NCI-H1417 treated with DMSO at 0.1 percent for 48 hours (cell line): ENCODE measurements at regions not wholly inside any gene's neighbourhood (a gene's known extent, or its start where the extent isn't known, plus 50 kb on each side); places are given as distances from the start of the nearest gene placed in this dataset.

ENCODE experiments used
- DNase-seq: peaks from one replicate; lab custom pipeline; 2025; lab: John Stamatoyannopoulos, UW

DNA sequence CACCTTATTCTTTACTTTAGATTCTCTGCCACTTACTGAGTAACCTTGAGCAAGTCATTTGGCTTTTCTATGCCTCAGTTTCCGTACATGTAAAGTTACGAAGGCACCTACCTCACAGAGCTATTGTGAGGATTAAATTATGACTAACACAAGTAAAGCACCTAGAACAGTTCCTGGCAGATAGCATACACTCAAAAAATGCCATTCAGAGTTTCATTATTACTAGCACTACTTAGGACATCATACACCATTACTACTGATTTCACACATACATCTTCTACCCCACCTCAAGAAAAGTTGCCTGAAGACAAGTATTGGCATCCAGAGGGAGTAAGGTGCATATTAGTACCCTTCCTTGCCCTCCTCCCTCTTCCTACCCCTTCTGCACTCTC is 107.8 kb downstream of the OGFRL1 start:
- DNase-seq, result no peak

DNA sequence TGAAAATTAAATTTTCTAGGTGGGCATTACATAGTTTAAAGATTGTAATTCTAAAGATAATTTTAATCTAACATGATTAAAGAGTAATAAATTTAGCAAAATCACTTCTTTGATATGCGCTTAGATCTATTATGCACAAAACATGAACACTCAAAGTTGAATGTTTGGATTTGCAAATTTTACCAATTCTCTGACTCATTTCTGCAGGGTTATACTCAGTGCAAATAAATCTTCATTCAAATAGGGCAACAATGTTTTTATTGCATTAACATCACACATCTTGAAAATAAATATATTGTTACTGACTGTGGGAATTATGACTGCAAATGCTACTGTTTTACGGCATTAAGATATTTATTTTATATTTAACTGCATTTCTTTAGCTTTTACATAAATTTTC is 110.7 kb downstream of the OGFRL1 start:
- DNase-seq, result no peak

DNA sequence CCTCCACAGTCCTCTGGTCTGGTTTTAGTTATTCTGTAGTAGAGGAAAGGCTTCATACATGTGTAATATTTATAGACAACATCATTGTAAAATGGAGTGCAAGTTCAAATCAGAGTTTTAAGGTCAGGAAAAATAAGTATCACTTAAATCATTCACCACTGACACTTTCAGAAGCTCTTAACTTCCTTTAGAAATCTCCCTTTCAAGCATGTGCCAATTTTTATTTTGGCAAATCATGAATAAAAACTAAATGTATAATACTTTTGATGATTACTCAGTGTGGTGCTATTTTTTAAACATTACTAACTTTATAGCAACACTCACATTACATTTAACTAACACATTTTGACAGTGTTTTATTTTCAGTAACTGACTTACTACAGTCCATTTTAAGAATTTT is 112.2 kb downstream of the OGFRL1 start:
- no peak for DNase-seq

DNA sequence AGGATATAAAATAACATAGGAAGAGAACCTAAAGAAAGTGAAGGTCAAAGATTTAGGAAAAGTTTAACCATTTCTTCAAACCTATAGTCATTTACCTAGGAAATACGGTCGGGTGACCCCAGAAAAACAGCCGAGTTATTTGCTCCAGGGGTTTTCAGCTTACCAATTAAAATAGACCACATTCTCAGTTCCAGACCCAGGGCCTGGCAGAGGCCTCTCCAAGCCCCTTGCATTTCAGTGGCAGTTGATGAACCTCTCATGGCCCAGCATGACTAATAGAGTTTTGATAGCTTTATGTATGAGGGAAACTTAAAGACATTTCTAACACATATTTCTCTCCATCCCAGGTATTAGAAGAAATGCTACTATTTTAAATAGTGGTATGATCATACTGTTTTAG is 113.5 kb downstream of the OGFRL1 start:
- no peak for DNase-seq

DNA sequence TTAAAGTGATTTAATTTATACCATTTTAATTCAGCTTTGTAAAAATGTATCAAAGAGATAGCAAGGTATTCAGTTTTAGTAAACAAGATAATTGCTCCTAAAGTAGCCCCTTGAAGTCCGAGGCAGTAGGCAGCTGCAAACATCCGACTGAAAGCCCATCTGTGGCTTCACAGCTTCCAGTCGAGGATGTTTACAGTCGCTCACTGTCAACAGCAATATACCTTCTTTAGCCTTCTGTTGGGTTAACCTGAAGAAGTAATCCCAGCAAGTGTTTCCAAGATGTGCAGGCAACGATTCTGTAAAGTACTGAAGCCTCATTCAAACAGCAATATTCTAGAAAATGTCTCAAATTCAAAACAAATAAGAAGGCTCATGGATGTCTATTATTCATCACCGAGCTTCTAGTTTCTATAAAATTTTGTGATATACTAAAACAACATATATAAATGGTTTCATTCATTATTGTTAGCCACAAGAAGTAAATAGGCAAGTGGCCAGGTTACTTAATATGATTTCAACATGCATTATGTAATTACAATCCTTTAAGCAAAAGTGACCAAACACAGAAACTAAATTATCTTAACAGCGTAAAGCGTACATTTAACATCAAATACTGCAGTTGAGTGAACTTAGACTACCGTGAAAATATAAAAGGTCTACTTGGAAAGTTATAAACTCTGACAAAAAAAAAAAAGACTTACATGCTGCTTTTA is 115.0 kb downstream of the OGFRL1 start:
- no peak for DNase-seq

DNA sequence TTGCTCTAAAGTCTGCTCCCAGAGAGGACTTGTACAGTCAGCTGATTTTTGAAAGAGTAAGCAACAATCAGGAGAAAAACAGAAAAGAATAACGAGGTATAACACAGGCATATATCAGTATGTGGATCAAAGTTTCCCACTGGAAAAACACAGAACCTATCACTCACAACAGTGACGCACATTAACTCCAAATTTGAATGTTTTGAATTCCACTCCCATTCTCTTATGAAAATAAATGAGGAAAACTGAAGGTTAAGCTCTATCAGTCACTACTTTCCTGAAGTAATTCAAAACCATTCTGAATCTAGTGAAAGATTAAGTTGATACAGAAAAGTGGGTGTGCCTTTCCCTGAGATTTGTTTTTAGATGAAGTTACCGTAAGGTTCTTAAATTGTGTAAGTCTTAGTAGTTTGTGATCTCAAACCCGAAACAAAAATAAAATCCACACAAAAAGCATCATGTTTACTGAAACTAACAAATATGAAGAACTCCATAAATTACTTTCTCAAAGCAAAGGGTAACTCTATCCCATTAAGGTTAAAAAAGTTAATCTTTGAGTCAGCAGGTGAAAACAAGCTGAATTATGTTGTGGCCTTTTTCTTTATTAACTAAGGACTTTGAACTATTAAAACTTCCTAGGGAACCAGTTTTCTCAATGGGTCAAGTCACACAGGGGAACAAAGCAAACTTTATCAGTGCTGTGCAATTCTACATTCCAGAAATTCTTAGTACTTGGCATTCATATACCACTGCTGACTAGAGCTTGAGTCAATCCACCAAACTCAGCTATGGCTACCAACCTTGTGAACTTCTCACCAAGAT is 115.7 kb downstream of the OGFRL1 start:
- DNase-seq, result no peak

DNA sequence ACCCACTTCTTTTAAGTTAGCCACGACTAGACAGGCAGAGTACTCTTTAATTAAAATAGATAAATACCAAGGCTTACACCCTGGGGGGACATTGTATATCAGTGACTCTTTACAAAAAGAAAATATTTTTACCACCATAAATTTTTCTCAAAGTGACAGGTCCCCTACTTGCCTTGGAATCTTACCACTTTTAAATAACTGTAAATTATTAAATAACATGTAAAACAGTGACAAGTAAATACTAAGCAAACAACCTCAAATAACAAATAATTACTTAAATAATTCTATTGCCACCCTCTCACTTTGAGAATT is 116.3 kb downstream of the OGFRL1 start:
- DNase-seq, result no peak

DNA sequence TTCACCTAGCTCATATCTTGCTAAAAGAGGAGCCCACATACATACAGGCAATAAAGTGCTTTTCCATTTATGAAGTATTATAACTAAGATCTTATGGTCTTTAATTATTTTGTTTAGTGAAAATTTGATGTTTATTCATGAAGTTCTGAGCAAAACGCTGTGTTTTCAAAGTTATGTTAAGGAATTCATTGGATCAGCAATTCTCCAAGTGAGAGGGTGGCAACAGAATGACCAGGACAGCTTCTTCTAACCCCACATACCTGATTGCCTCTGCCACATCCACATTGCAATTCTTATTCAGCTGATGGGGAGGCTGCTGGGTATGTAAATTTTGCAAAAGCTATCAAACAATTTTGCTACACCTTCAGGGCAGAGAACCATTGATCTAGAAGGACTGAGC is 116.8 kb downstream of the OGFRL1 start:
- no peak for DNase-seq

DNA sequence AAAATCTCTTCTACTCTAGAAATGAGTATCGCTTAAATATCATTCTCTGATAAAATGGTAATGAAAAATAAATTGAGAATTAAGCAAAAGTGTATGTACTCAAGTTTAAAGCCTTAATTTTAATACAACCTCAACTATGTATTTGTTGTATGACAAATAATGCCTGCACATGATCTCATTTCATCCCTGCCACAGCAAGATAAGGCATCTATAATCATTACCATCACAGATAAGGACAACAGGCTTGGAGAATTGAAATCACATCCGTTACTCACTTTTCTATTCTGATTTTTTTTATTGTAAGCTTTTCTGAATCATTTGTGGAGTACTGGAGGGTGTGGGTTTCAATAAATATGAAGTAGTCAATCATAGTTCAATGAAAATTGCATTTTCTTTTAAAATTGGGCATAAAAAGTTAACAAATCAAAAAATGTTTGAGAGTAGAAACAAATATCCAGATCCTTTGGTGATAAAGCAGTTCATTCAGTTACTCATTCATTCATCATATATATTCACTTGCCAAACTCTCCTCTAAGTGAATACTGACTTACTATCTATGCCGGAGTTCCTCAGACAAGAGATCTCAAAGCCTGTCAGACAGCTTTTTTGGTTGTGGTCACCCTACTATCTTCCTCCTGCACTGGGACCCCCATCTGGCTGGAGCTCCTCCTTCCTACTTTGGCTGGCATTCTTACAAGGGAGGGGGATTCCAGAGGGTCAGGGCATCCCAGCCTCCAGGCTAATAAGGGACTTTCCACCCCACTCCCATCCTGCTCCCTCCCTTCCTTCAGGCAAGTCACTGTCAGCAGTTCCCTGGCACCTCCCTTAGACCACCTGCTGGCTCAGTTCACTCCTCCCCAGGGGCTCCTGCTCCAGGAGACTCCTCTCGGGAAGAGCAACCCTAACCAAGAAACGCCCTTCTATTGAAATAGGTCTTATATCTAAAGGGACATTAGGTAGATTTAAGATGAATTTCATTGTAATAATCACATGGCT is 118.6 kb downstream of the OGFRL1 start:
- no peak for DNase-seq

DNA sequence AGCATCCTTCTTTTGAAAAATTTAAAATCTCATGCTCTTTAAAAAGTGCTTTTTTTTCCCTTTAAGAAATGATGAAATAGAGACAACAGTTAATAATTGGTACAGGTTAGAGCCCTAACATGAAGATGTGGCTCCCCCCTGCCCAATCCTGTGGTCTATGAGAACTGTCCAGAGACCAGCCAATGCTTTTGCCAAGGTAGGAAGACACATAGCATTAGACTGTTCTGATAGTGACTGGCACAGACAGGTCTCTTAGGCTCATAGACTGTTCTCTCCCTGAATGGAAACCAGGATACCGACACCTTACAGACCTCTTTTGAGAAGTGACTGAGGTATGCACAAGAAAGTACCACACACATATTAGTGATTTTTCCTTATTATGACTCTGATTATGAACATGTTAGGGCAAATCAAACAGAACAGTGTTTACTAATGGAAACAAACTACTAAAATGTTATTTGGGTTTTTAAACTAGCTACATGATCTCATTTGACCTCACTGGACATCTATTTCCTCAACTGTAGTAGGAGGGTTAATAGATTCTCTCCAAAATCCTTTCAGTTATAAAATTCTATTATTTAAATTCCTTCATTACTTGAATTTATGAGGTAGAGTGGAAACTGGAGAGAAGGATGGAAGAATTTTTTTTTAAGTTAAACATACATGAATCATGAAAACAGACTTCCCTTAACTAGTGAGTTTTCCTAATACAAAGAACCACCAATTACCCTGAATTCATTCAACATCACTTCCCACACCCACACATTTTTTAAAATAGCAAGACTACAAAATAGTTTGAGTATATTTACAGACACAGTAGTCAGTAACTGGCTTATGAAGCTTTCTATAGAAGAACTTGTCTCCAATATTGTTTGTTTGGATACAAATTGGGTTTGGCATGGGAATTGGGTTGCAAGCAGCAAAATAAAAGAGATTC is 120.4 kb downstream of the OGFRL1 start:
- DNase-seq, result no peak

DNA sequence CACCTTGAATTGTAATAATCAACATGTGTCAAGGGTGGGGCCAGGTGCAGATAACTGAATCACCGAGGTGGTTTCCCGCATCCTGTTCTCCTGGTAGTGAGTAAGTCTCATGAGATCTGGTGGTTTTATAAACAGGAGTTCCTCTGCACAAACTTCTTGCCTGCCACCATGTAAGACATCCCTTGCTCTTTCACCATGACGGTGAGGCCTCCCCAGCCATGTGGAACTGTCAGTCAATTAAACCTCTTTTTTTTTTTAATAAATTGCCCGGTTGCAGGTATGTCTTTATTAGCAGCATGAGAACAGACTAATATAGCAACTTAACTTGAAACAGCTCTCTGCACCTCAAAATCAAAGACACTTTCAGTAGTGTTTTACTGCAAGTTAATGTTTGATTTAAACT is 121.6 kb downstream of the OGFRL1 start:
- no peak for DNase-seq

DNA sequence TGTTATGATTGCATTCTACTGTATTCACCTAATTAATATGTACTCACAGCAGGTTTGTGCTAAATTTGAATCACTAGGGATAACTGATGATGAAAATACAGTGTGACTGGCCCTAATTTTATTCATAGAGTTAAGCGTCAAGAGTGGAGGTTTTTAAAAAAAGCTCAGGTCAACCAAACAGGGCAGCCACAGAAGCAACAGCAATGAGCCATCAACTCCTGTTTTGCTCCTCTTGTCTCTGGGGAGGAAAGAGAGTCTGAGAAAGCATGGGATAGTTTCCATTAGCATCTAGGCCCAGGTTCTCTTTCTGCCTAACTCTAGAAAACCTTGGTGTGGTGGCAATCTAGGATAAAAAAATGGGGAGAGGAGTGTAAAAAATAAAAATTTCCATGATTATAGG is 122.1 kb downstream of the OGFRL1 start:
- DNase-seq, result no peak

DNA sequence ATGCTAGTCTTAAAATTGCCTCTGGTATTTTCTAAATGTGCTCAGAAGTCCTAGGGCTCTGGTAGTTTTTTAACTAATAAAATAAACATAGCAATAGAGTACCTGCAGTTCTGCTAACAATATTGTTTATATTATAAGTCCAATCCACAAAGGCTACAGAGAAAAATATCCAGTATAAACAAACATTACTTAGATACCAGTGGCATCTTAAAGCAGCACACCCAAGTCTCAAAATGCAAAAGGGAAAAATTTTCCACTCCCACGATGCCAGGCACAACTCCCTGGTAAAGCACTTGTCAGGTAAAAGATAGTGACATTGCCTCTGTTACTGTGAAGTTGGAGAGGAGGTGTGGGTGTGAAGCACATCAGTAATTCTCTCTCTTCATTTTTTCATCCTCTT is 123.3 kb downstream of the OGFRL1 start:
- no peak for DNase-seq

DNA sequence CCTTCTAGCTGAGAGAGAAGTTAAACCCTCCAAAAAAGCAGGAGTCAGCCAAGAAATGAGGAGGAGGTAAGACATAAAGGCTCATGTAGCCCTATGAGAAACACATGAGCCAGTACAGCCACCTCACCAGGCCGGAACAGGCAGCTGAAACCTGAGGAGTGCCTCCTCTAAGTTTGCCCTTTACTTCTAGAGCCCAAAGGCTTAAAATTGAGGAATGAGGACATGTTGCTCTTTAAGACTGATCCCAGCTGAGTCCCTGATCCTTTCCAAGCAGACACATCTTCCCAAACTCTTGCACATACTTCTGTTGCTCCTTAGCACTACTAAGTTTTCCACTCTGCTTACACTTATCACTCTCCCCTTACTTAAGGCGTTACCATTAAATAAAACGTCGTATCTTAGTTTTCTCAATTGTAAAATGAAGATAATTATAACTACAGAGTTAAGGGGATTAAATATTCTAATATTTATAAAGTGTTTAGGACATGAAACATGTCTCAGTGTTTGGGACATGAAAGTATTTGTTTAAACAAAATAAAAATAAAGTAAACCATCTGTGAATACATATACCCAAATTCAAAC is 124.0 kb downstream of the OGFRL1 start:
- DNase-seq, result no peak

DNA sequence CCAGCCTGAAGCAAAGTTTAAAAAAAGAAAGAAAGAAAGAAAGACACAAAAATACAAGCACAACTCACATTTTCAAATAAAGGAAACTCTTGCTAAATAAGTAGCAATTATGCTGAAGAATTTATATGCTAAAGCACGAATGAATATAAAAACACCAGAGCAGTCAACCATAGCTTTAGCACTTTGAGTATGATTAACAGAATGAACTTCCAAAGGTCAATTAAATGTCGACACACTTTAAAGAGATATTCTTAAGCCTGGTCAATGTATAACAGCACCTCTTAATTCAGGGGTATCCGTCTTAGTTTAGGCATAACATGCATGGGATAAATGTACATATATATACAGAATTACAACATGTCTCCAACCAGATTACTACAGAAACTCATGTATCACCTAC is 125.9 kb downstream of the OGFRL1 start:
- DNase-seq, result no peak

DNA sequence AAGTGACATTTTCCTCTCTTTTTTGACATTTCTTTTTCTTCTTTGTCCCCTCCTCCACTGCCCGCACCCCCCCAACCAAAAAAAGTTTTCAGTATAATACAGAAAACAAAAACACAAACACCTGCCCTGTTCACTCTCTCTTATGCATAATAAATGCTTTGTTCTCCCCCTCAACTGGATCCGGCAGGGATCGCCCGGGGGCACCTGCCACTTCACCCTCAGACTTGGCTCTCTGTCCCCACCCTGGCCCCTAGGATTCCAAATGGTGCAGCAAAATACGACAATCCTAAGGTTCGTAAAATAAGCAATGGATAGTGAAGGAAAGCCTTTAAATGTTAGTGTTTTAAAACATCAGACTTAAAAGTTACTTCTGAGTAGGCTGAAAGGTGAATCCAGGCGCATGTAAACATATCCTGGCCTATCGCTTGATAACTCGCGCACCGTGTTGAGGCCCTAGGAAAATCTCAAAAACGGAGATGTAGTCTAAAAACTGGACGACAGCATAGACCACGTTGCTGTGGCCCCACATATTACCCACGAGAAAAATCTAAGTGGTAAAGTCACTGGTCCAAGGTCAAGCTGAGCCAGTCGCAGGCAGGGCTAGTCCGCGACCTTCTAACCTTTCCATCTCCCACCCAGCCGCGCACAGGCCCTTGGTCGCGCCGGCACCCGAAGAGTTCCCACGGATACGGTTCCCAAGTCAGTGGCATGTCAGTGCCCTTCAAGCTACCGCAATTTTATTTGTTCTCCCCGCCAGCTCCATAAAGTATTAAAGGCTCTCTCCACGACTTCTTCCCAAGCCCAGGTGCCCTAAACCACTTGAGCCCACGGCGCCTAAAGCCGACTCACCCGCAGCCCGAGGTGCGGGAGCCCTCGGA is 130.8 kb downstream of the OGFRL1 start:
- no peak for DNase-seq

DNA sequence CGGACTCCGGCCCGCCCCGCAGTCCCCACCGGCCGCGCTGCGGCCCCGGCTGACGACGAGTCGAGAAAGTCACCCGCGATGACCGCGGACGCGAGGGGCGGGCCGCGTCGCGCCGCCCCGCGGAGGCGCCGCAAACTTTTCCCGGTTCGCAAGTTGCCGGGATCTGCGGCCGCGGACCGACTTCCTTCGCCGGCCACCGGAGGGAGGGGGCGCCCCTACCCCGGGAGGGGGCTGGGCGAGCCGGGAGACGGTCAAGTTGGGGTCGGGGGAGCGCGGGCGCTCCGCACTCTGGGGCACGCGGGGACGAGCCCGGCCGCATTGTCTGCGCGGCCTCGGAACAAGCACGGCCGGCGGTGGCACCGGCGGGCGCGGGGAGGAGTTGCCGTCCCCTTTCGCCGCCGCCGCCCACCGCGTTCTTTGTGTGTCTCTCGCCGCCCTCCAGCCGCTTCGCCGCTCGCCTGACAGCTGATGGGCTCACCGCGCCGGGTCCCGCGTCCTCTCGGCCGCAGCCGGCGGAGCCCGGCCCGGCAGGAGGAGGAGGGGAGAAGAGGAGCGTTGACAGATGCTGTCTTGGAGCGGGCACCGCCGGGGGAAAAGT is 131.6 kb downstream of the OGFRL1 start:
- DNase-seq, result no peak

DNA sequence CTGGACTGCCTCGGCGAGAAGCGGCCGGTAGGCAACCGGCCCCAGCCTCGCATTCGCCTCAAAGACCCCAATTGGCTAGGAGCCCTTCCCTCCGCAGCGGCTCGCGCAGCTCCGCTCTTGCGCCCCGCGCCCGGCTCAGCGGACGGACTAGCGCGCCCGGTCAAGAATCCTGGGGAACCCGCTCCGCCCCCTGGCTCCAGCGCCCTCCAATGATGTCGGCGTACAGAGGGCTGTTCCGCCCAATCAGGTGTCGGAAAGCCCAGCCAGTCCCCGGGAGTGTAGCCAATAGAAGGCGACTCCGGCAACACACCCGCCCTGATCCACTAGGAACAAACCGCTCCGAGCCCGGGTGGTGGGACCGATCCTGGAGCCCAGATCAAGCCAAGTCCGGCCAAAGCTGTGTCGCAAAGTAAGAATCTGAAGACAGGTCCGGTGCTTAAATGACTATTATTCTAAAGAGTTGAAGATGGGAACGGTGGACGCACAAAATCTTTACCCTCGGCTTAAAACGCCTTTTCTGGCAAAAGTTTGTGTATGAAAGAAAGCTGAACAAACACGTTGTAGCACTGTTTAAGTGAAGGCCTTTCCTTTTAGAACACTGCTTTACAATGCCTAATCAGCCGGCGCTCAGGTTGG is 132.2 kb downstream of the OGFRL1 start:
- DNase-seq, result peak; percentile 39

DNA sequence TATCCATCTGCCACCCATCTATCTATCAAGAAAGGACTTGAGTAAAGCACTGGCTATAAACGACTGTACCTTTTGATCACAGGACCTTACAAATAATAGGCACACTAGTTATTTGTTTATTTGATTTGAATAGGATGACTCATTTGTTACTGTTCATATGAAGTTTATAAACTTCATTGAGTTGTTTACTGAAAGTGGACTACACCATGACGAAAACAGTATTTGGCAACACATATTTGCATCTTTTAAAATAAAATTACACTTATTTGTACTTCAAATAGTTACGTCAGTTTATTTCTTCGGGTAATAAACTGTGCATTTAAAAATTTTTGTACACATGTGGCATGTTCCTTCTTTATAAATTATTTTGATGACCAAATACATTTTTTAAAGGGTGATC is 133.0 kb downstream of the OGFRL1 start:
- DNase-seq, result no peak
